C1 segment of cervical spinal cord (tissue), 14 donors: ENCODE measurements at regions not wholly inside any gene's neighbourhood (a gene's known extent, or its start where the extent isn't known, plus 50 kb on each side); places are given as distances from the start of the nearest gene placed in this dataset.
"Not testable (repeated sequence)": the region's sequence is repeated elsewhere in the genome, so short reads cannot be mapped to it uniquely, and the experiment has no call there.

Source experiments
- DNase-seq, 14 donors: peaks; one replicate each; lab custom pipeline; 2025; lab: John Stamatoyannopoulos, UW

DNA sequence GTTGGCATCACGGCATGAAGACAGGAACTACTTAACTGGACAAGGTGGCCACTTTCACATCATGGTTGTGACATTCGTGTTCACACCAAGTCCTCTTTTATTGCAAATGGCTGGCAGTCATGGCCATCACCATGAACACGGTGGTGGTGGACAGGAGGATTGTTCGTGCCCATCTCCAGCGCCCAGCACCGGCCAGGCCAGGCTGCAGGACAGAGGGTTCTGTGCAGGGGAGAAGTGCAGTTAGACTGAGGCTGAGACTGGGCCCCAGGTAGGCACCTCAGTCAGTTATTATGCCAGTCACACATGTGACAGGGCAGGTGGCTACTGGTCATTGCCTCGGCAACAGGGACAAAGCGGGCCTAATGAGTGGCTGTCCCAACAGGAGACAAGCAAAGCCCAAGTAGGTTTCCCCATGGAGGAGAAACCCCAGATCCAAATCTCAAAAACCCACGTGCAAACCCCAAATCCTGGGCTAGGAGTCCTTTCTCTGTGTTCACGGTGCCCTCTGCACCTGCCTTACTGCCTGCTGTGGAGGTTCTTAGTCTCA, 468.1 kb upstream of the MYT1L start:
- no peak for DNase-seq

DNA sequence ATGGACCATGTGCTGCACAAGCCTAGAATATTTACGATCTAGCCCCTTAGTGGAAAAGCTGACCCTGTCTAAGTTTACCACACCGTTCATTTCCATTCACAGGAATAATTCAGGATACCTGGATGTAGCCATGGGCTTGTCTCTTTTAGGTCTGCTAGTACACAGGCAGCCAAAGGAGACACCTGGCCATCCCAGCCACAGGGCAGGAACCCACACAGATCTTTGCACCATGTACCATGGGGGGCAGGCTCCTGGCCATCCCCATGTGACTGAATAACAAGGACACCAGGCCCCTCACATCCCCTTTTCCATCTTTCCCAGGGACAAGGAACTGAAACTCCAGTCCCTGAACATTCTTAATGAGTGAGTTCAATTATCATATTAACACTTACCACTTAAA, 467.3 kb upstream of the MYT1L start:
- DNase-seq, result no peak

DNA sequence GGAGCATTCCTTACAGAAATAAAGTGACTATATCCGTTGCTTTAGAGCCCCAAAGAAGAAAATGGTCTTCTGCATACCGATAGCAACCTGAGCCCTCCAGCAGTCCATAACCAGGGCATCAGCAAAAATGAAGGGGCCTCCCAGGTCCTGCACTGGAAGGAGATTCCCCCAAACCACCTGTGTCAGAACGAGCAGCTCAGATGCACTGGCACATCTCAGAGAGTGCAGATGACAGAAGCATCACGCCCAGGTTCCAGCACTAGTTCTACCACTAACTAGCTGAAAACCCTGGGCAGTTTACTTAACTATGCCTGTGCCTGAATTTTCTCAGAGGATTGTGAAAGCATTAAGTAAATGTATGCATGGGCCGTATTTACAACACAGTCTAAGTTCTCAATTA, 466.7 kb upstream of the MYT1L start:
- DNase-seq, result no peak

DNA sequence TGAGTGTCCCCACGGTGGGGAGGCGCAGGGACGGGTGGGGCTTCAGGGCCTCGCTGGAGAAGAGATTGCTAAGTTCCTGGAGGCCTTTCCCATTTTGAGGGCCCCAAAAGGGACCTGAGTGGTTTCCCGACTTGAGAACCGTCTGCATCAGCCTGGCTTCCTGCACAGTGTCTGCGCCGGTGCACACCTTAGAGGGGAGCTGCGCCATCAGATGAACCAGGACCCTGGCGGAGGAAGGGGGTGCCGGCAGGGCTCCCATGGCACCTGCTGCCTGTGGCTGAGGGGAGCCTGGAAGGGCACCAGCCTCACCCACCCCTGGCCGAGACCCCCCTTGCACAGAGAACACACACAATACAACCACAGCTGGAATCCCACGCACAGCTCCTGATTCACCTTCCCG, 465.1 kb upstream of the MYT1L start:
- DNase-seq, result no peak

DNA sequence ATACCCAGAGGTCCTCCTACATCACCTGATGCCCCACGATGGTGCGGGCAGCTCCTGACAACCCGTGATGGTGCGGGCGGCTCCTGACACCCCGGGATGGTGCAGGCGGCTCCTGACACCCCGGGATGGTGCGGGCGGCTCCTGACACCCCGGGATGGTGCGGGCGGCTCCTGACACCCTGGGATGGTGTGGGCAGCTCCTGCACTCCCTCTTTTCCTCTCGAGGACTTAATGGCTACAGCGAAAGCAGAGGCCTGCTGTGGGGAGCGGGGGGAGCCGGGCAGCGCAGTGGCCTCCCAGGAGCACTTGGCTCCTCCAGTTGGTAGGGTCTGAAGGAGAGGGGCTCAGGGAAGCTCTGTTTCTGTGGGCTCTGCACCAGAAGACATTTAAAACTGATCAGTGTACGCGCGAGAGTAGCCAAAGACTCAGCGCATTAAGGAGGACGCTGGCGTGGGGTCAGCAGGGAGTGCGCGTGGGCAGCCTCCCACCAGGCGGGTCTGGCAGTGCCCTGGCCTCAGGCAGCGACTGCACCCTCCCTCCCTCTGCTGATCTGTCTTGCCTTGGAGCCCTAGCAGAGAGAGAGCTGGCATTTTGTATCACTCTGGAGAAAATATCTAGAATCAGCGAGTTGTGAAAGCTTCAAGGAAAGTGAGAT, 464.5 kb upstream of the MYT1L start:
- no peak for DNase-seq

DNA sequence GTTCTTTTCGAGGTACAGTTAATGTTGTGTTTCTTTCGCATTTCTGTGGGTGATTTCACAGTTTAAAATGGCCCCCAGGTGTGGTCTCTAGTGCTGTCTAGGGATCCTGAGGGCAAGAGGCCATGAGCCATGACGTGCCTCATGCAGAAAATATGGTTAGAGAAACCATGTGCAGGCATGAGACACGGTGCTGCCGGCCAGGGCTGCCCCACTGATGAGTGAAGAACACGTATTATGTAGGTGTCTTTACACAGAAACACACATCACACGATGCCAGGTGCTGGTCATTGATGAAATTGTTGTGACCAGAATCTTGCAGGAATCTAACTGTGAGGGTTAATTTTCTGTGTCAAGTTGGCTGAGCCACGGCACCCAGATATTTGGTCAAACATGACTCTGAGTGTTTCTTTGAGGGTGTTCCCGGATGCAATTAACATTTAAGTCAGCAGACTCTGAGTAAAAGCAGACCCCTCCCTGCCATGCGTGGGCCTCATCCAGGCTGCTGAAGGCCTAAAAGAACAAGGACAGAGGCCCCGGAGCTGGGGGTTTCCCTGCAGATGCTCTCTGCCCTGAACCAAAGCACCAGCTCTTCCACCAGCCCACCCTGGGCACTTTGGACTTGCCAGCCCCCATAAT, 463.0 kb upstream of the MYT1L start:
- DNase-seq, result no peak

DNA sequence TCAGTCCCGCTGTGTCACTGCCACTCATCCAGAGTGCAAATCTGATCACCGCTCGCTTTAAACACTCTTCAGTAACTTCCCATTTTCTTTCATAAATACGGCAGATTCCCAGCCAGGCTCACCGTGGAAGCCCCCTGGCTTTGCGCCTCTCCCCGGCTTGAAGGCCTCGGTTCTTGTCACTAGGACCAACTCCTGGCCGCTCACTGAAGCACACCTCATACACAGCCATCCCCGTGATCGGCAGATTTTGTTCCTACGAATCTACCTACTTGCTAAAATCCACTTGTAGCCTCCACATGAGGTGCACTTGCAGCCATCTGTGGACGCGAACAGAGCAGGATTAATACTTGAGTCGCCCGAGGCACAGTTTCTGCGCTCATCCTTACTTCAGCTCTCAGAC, 462.4 kb upstream of the MYT1L start:
- no peak for DNase-seq

DNA sequence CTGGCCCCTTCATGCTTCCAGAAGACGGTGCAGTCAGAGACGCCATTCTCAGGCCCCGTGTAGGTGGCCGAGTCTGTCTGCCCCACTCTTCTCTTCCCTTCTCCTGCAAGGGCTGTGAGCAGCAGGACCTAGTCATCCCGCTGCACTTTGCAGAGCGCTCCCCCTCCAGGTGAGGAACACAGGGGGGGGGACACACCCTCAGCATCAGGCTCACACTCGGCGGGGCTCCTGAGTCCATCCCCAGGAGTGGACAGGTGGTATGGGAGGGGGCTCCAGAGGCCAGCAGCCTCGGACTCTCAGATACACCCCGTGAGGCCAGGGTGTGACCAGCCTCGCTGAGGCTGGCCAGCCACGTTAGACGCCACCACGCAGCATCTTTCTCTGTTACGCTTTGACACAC, 460.5 kb upstream of the MYT1L start:
- no peak for DNase-seq

DNA sequence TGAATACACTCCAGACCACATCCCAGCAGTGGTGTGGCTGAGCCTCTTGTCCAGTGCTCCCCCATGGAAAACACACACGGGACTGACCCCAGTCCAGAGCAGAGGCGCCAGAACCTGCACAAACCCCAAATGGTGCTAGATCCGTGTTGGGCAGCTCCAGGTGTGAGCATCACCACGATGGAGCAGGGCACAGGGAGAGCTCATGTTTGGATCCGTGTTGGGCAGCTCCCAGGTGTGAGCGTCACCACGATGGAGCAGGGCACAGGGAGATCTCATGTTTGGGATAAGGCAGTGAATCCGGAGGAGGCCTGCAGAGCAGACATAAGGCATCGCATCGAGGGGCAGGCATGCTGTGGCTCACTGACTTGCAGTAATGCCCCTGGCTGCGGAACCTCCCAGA, 460.0 kb upstream of the MYT1L start:
- DNase-seq, result no peak

DNA sequence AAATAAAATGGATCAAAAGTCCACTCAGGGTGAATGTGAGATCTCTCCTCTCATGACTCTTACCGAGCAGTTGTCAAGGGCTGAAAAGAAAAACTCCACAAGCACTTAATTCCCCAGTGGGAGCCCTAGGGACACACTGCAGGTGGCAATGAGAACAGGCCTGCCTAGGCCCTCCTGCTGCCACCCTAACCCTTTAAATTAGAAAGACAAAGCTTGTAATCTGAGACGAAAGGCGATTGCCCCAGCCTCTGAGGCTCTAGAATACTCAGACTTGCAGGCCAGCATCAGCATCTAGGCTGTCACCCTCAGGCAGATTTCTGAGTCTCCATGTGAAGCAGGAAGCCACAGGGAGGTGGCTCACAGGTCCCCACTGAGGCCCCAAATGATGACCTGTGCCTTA, 457.0 kb upstream of the MYT1L start:
- DNase-seq, result no peak

DNA sequence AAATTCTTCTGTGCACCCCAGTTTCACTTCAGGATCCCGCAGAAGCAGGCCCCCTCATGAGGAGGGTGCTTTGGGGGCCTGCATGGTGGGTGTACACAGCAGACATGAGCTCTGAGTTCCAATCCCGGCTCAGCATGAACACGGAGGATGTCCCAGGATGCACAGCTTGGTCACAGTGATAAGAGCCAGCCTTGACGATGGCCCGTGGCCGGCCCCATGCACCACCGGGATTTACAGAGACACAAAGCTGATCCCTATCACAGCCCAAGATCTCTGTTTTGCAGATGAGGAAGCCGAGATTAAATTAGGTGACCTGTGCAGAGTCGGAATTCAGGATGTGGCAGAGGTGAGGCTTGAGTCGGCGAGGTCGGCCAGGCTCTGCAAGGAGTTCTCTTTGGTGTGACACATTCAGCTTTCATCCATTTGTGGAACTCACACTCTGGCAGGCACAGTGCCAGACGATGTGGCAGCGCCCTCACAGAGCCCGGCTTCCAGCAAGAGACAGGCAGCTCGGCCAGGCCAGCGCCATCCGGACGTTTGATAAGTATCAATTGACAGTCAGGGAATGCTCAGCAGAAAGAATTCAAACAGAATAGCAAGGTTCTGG, 456.3 kb upstream of the MYT1L start:
- no peak for DNase-seq

DNA sequence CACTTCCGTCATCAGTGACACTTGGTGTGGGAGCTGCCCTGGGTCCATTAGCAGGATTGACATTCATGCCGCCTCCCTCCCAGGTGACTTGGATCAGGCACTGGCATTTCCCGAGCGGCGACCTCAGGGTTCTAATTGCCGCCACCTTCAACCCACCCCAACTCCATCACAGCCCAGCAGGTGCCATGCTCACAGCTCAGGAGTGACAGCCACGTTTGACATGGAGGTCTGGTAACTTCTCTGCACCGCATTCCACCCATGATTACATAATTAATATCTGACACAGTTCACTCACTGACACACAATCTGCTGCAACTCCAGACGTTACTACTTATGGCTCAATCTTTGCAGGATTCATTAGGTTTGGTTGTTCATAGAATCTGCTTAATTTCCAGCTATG, 450.9 kb upstream of the MYT1L start:
- no peak for DNase-seq

DNA sequence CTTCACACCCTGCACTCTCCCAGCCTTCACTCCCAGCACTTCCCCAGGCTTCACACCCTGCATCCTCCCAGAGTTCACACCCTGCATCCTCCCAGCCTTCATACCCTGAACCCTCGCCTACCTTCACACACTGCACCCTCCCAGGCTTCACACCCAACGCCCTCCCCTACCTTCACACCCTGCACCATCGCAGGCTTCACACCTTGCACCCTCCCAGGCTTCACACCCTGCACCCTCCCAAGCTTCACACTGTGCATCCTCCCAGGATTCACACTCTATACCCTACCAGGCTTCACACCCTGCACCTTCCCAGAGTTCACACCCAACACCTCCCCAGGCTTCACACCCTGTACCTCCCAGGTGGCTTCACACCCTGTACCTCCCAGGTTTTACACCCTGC, 448.7 kb upstream of the MYT1L start:
- no peak for DNase-seq

DNA sequence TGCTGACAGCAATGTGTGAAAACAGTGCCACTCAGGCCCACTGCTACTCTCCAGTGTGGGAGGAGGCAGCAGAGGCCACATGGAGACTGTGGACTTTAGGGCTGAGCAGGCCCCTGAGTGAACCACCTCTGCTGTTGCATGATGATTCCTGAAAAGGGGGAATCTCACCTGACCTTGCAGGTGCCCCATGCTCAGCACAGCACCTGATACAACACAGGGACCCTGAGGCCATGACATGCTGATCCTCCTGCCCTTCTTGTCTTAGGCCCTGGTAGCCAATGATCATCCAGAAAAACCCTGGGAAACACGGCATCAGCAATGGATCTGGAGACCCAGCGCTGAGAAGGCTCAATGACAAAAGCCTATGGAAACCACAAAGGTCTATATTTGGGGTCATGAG, 446.8 kb upstream of the MYT1L start:
- DNase-seq, result no peak

DNA sequence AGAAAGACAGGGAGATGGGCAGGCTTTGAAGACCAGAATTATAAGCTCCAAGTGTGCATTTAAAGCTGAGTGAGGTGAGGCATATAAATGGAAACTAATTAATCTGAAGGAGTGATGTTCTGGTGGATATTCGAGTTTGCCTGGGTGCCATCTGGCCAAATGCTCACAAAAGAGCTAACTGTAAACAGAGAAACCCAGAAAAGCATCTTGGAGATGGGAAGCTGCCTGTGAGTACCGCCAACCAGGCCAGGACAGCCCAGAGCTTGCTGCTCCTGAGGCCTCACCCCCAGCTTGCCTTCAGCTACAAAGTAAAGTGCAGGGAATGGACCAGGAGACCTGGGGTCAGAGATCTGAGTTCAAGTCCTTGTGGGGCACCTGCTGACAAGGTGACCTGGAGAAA, 446.1 kb upstream of the MYT1L start:
- peak in 1 of 14 donors; percentile 66 for DNase-seq

DNA sequence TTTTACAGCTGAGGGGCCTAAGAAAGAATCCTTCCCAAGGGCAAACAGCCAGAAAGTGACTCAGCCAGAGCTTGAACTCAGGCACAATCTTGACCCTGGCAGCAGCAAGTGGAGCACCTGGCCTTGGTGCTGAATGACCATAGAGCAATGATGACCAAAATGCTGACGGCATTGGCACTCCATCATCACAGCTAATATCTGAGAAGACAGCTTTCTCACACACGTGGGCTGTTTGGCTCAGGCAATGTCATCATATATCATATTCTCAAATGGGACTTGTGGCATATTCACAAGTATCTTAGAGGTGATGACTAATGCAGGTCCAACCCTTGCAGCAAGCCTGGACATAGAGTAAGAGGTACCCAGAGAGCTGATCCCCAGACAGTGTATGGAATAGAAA, 443.9 kb upstream of the MYT1L start:
- no peak for DNase-seq

DNA sequence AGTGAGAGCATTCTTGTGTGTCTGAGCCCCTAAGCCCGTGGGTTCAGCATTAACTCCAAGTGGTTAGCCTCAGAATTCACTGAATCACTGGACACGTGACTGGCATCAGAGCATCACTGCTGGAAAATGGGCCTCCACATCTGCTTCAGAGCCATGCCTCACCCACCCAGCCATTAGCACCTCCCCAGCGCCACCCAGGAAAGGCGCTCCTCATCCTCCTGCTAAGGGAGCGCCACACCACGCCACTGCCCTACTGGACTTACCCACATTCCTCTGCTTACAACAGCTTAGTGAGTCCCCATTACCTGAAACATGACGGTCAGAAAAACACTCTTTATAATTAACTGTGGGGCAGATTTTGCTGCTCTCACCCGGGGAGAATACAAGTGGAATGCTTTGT, 442.6 kb upstream of the MYT1L start:
- DNase-seq, result no peak

DNA sequence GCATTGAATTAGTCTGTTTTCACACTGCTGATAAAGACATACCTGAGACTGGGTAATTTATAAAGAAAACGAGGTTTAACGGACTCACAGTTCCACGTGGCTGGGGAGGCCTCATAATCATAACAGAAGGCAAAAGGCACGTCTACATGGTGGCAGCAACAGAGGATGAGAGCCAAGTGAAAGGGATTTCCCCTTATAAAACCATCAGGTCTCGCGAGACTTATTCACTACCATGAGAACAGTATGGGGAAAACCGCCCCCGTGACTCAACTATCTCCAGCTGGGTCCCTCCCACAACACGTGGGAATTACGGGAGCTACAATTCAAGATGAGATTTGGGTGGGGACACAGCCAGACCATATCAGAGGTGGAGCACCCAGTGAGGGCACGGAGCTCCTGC, 442.0 kb upstream of the MYT1L start:
- not testable (repeated sequence) for DNase-seq

DNA sequence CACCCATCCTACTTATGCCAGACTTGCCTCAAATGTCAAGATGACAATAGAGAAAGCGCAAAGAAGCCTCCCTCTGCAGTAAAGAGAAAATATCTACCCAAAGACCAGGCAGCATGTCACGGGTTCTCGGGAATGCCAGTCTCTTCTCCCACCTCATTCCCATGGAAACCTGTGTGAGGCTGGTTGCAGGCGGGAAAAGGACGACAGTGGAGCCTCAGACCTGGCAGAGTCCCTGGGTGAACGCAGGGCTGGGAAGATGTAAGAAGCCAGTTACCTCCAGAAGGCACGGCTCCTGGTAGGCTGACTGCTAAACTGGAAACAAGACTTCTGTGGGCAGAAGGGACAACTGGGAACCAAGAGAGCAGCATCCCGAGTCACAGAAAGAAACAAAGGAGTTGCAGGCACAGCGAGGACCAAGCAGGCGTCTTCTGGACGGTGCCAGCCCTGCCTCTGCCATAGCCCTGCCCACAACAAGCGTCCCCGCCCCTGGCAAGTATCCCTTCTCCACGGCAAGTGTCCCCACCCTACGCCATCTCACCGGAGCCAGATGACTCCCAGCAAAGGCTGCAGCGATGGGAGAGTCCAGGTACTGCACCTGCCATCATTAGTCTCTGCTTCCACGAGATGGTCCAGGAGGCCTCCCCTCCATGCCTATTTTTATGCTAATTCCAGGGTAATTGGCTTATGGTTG, 440.8 kb upstream of the MYT1L start:
- DNase-seq, result no peak

DNA sequence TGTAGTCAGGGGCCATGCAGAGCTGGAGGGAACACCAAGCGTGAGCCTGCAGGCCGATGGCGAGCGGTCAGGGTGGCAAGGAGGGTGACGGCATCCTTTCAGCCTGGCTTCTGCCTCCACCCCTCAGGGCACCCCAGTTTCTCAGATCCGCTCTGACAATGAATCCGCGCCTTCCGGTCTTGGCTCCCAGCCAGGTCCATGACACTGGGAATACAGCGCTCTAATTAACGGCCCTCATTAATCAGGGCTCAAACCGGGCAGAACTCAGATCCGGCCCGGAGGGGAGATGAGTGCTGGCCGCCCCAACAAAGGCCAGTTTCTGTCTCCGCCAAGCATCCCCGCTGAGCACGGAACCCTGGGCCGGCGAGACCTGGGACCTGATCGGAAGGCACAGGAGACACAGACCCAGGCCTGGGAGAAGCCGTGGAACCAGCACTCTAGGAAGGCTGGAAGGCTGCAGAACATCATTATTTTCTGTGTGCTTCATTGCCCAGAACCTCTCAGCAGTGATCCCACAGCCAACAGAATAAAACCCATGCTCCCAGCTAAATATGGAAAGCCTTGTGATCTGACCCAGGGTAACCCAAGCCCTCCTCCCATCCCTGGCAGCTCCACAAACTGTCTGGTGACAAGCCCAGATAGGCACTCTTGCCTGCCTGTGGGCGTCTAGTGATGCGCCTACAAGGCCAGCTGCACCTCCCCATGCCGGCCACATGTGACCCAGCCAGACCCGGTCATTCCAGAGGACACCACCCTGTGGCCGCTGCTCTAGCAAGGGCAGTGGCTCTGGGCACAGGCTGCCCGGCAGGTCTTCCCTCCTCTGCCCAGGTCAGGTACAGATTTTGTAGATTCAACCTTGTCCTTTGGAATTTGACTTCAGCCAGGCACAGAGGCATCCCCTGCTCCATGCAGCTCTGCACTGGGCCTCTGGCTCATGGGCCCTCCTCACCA, 438.7 kb upstream of the MYT1L start:
- DNase-seq, result peak in 12 of 14 donors; percentile 16 to 63 (median 42)

DNA sequence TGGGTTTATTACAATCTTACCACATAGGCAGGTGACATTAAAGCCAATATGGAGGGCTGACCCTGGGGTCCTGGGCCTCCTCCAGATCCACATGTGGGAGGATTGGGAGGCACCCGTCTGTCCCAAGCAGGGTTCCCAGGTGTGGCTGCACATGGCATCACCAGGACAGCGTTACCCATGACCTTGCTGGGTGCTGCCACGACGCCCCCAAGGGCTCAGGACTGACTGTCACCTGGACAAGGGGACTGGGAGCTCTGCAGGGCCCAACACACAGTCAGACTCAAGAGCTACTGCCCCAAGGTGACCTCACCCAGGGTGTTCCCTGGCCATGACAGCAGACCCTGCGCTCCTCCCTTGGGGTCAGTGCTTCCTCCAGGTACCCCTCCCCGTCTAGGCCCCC, 437.4 kb upstream of the MYT1L start:
- DNase-seq, result no peak
